ENCODE measurements at regions not wholly inside any gene's neighbourhood (a gene's known extent, or its start where the extent isn't known, plus 50 kb on each side); places are given as distances from the start of the nearest gene placed in this dataset.

GRCh38 chr6:2523061-2523460 is 227.7 kb downstream of the MYLK4 start:
- Histone ChIP-seq H3K27ac (no peak overlapping the region), H3K4me1 (peaks cover 0 to 9% (median 0%) of the 10 kb centered on the region in 12 donors), H3K4me3 (no peak overlapping the region), H3K27me3 (peaks cover 0 to 15% (median 0%) of the 10 kb centered on the region in 9 donors), H3K36me3 (no peaks in the 10 kb centered on the region), H3K9me3 (peaks cover 0 to 30% (median 13%) of the 10 kb centered on the region in 12 donors)
- DNase-seq (no peak), ATAC-seq (no peak)
- intact Hi-C loops (cut with DNase I): no loop called here
- WGBS, 4 donors: 87 to 93% (median 89%) methylated on average over 3 of the region's 3 CpGs
- no peak for TF ChIP-seq POLR2A (IDR thresholded peaks at IDR 0.05)
- TF ChIP-seq, protein P1, sequence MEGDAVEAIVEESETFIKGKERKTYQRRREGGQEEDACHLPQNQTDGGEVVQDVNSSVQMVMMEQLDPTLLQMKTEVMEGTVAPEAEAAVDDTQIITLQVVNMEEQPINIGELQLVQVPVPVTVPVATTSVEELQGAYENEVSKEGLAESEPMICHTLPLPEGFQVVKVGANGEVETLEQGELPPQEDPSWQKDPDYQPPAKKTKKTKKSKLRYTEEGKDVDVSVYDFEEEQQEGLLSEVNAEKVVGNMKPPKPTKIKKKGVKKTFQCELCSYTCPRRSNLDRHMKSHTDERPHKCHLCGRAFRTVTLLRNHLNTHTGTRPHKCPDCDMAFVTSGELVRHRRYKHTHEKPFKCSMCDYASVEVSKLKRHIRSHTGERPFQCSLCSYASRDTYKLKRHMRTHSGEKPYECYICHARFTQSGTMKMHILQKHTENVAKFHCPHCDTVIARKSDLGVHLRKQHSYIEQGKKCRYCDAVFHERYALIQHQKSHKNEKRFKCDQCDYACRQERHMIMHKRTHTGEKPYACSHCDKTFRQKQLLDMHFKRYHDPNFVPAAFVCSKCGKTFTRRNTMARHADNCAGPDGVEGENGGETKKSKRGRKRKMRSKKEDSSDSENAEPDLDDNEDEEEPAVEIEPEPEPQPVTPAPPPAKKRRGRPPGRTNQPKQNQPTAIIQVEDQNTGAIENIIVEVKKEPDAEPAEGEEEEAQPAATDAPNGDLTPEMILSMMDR (IDR thresholded peaks at IDR 0.05): no peak

GRCh38 chr6:2522521-2522920 is 228.2 kb downstream of the MYLK4 start:
- DNase-seq: no peak
- peaks cover 0 to 9% (median 0%) of the 10 kb centered on the region in 12 donors for H3K4me1 ChIP-seq
- H3K9me3 ChIP-seq: peaks cover 0 to 30% (median 13%) of the 10 kb centered on the region in 12 donors
- peaks cover 0 to 15% (median 0%) of the 10 kb centered on the region in 9 donors for H3K27me3 ChIP-seq
- TF ChIP-seq POLR2A (IDR thresholded peaks at IDR 0.05): no peak
- TF ChIP-seq, protein P1 (IDR thresholded peaks at IDR 0.05): no peak
- H3K4me3 ChIP-seq: no peak overlapping the region
- no peak for ATAC-seq
- WGBS, 4 donors: 57 to 66% (median 61%) methylated on average over 7 of the region's 7 CpGs
- H3K27ac ChIP-seq: no peak overlapping the region
- intact Hi-C loops (cut with DNase I): no loop called here
- H3K36me3 ChIP-seq: no peaks in the 10 kb centered on the region

DNA sequence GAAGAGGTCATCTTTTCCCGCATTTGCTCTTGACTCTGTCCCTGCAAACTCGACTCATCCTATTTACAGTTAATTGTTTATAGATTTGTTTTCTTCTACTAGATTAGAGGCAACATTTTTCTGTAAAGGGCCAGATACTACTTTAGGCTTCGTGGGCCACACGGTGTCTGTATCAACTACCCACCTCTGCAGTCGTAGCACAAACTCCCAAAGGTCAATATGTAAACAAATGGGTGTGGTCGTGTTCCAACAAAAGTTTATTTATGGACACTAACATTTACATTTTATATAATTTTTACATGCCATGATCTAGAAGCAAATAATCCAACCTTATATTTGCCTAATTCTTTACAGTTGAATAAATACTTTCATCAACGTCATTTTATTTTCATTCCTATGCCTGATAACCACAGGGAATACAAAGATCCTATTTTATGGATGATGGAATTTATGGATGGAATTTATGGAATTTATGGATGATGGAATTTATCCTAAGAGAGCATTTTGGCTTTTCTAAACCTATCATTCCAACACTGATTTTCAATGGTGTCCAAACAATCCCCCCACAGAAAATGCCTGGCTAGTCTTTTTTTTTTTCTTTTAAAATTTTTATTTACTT is 232.8 kb downstream of the MYLK4 start:
- 74 to 84% (median 82%) methylated on average over 7 of the region's 7 CpGs for WGBS, 4 donors
- intact Hi-C loops (cut with DNase I): no loop called here
- ATAC-seq: no peak

GRCh38 chr6:2517401-2517800 is 233.3 kb downstream of the MYLK4 start:
- H3K27me3 ChIP-seq: peaks cover 0 to 15% (median 0%) of the 10 kb centered on the region in 9 donors
- H3K4me3 ChIP-seq: no peak overlapping the region
- peaks cover 0 to 22% (median 10%) of the 10 kb centered on the region in 12 donors for H3K9me3 ChIP-seq
- DNase-seq (no peak), ATAC-seq (no peak)
- intact Hi-C loops (cut with DNase I): no loop called here
- H3K4me1 ChIP-seq: peaks cover 0 to 6% (median 0%) of the 10 kb centered on the region in 12 donors
- TF ChIP-seq, protein P1 (IDR thresholded peaks at IDR 0.05): no peak
- TF ChIP-seq POLR2A (IDR thresholded peaks at IDR 0.05): no peak
- 71 to 93% (median 88%) methylated on average over 3 of the region's 3 CpGs for WGBS, 4 donors
- no peaks in the 10 kb centered on the region for H3K36me3 ChIP-seq
- H3K27ac ChIP-seq: no peak overlapping the region

More for the DNA sequence above, 232.8 kb downstream of the MYLK4 start:
- Histone ChIP-seq H3K36me3 (no peaks in the 10 kb centered on the region), H3K27ac (no peak overlapping the region), H3K27me3 (peaks cover 0 to 15% (median 0%) of the 10 kb centered on the region in 9 donors), H3K9me3 (peaks cover 0 to 22% (median 10%) of the 10 kb centered on the region in 12 donors), H3K4me1 (peaks cover 0 to 9% (median 0%) of the 10 kb centered on the region in 12 donors), H3K4me3 (no peak overlapping the region)
- DNase-seq: no peak
- TF ChIP-seq, protein P1 (IDR thresholded peaks at IDR 0.05): no peak
- no peak for TF ChIP-seq POLR2A (IDR thresholded peaks at IDR 0.05)
